Left lung (tissue), 4 donors: ENCODE measurements at regions not wholly inside any gene's neighbourhood (a gene's known extent, or its start where the extent isn't known, plus 50 kb on each side); places are given as distances from the start of the nearest gene placed in this dataset.
"Not testable (repeated sequence)": the region's sequence is repeated elsewhere in the genome, so short reads cannot be mapped to it uniquely, and the experiment has no call there.

ENCODE experiments used
- ATAC-seq: fragments of 200-7000 bp; cut with Tn5 transposase; one replicate; pipeline ENCODE4 v1.9.1; 2020; ENCODE audit warnings: moderate library complexity
- DNase-seq, 4 donors: peaks; one replicate each; pipeline ENCODE4 v3.0.0-alpha.2; 2013 to 2020
- H3K27ac ChIP-seq, 2 donors: fragments of 200-600 bp; sonication (generic) in 1 of 2; one replicate each; pipeline versions ENCODE4 v1.5.0 to v1.8.0; 2020 to 2021
- H3K27me3 ChIP-seq, 2 donors: fragments of 200-600 bp; sonication (generic) in 1 of 2; one replicate each; pipeline versions ENCODE4 v1.5.0 to v1.8.0; 2020 to 2021
- H3K36me3 ChIP-seq, 2 donors: fragments of 200-600 bp; sonication (generic) in 1 of 2; one replicate each; pipeline versions ENCODE4 v1.5.0 to v1.8.0; 2020 to 2021
- H3K4me1 ChIP-seq, 2 donors: fragments of 200-600 bp; one replicate each; pipeline ENCODE4 v1.8.0; 2021
- H3K4me3 ChIP-seq, 2 donors: fragments of 200-600 bp; sonication (generic) in 1 of 2; one replicate each; pipeline versions ENCODE4 v1.5.0 to v1.8.0; 2020 to 2021; ENCODE audit warnings: mild to moderate bottlenecking in 1 of 2
- H3K9me3 ChIP-seq, 2 donors: fragments of 200-600 bp; sonication (generic) in 1 of 2; one replicate each; pipeline versions ENCODE4 v1.5.0 to v1.8.0; 2020 to 2021
- intact Hi-C, 2 donors: fragments of 100-400 bp; cut with DNase I; formaldehyde crosslinking; loops; one replicate each; pipeline versions ENCODE4 v1.11.2 to v1.14.2; 2022
- TF ChIP-seq, protein P1 (sequence below), 2 donors: fragments of 200-600 bp; sonication (generic) in 1 of 2; IDR thresholded peaks; one replicate each; pipeline versions ENCODE4 v1.5.0 to v1.8.0; 2021; ENCODE audit warnings: antibody characterized with exemption in 2 of 2
- donor health status: DM: no; HTN: yes; CAD: no.
- donor health status: DM: no; HTN: no; CAD: no.

DNA sequence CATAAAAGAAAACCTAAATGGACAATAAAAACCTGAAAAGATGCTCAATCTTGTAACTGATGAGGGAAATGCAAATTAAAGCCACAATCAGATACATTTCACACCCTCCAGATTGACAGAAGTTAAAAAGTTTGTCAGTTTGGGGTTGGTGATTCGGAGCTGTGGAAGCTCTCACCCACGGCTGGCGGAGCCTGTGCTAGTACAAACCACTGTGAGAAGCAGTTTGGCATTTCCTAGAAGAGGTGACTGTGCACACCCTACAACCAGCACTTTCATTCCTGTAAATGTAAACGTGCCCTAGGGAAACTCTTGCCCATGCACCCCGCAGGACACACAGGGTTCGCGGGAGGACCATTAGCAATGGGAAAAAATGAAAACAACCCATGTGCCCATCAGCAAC lies 114.1 kb downstream of the BMS1 start:
- DNase-seq (no peak), ATAC-seq (no peak)
- H3K27ac ChIP-seq: no peak overlapping the region
- no peak overlapping the region for H3K4me3 ChIP-seq
- peaks cover 0 to 5% of the 10 kb centered on the region in 2 donors for H3K9me3 ChIP-seq
- peaks cover 30 to 47% of the 10 kb centered on the region in 2 donors for H3K27me3 ChIP-seq
- intact Hi-C loops: no loop called here
- TF ChIP-seq, protein P1, sequence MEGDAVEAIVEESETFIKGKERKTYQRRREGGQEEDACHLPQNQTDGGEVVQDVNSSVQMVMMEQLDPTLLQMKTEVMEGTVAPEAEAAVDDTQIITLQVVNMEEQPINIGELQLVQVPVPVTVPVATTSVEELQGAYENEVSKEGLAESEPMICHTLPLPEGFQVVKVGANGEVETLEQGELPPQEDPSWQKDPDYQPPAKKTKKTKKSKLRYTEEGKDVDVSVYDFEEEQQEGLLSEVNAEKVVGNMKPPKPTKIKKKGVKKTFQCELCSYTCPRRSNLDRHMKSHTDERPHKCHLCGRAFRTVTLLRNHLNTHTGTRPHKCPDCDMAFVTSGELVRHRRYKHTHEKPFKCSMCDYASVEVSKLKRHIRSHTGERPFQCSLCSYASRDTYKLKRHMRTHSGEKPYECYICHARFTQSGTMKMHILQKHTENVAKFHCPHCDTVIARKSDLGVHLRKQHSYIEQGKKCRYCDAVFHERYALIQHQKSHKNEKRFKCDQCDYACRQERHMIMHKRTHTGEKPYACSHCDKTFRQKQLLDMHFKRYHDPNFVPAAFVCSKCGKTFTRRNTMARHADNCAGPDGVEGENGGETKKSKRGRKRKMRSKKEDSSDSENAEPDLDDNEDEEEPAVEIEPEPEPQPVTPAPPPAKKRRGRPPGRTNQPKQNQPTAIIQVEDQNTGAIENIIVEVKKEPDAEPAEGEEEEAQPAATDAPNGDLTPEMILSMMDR (IDR thresholded peaks at IDR 0.05): no peak
- H3K36me3 ChIP-seq: no peaks in the 10 kb centered on the region
- H3K4me1 ChIP-seq: no peaks in the 10 kb centered on the region

DNA sequence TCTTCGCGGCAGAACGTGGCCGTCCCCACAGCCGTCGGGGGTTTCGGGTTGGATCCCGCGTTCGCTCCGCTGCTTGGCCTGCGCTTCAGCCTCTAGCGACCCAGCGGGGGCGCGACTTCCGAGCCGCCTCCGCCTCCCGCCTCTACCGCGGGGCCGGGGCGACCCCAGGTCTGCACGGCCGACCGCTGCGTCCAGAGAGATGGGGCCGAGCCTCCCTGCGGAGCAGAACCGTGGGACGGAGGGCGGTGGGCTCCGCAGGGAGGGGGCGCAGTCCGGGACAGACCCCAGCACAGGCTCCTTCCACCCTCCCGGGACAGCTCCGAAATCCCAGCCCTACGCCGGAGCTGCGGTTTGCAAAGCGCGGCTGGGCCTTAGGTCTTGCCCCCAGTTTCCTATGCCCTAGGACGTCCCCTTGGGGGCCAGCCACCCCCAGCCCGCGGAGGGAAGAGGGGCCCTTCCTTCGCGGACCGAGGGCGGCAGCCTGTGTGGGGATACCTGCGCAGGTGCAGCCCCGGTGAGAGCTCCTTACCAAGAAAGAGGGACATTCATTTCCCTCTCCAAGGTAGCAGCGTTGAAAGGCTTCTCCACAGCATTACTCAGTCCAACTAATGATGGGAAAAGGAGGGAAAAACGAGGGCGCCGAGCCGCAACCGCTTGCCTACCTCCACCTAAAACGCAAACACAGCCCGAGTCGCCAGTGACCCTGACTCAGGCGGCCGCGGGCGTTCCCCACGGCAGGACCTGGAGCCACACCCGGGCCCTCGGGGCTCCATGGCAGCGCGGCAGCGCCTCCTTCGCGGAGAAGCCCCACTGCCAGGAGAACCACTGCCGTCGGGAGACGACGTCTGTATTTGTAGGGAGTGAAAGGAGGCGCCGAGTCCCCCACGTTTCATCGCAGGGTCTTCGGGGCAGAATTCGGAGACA lies 115.7 kb downstream of the BMS1 start:
- TF ChIP-seq, protein P1 (IDR thresholded peaks at IDR 0.05): no peak
- H3K4me3 ChIP-seq: no peak overlapping the region
- no peaks in the 10 kb centered on the region for H3K36me3 ChIP-seq
- DNase-seq (no peak), ATAC-seq (no peak)
- H3K27ac ChIP-seq: no peak overlapping the region
- peaks cover 0 to 17% of the 10 kb centered on the region in 2 donors for H3K9me3 ChIP-seq
- peaks cover 30 to 47% of the 10 kb centered on the region in 2 donors for H3K27me3 ChIP-seq
- intact Hi-C loops: no loop called here
- H3K4me1 ChIP-seq: no peaks in the 10 kb centered on the region

DNA sequence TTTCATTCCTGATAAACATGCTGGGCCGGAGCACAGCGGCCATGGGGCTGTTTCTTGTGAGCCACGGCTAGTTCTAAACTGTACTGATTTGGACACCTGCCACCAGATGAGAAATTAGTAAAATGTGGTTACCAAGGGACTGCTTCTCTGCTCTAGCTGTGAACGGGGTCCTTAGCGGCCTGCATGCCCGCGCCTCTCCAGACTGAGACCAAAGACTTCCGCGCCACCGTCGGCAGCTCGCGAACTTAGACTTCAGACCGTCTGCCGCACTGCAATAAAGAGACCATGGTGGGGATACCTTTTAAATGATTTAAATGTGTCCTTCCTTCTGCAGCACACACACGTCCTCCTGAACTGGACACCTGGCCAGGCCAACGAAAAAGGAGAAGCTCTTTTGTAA lies 116.4 kb downstream of the BMS1 start:
- Histone ChIP-seq H3K27ac (no peak overlapping the region), H3K9me3 (peaks cover 0 to 21% of the 10 kb centered on the region in 2 donors), H3K4me1 (no peaks in the 10 kb centered on the region), H3K27me3 (peaks cover 30 to 47% of the 10 kb centered on the region in 2 donors), H3K36me3 (no peaks in the 10 kb centered on the region), H3K4me3 (no peak overlapping the region)
- DNase-seq (no peak), ATAC-seq (no peak)
- intact Hi-C loops: no loop called here
- TF ChIP-seq, protein P1 (IDR thresholded peaks at IDR 0.05): no peak

DNA sequence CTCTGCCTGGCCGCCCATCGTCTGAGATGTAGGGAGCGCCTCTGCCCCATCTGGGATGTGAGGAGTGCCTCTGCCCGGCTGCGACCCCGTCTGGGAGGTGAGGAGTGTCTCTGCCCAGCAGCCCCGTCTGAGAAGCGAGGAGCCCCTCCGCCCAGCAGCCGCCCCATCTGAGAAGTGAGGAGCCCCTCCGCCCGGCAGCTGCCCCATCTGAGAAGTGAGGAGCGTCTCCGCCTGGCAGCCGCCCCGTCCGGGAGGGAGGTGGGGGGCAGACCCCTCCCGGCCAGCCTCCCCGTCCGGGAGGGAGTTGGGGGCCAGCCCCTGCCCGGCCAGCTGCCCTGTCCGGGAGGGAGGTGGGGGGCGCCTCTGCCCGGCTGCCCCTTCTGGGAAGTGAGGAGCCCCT lies 117.8 kb downstream of the BMS1 start:
- intact Hi-C loops, DNase-seq, H3K36me3 ChIP-seq, ATAC-seq, H3K4me1 ChIP-seq, H3K27ac ChIP-seq, H3K4me3 ChIP-seq: not testable (repeated sequence)
- peaks cover 30 to 44% of the 10 kb centered on the region in 2 donors for H3K27me3 ChIP-seq
- H3K9me3 ChIP-seq: peaks cover 0 to 21% of the 10 kb centered on the region in 2 donors

DNA sequence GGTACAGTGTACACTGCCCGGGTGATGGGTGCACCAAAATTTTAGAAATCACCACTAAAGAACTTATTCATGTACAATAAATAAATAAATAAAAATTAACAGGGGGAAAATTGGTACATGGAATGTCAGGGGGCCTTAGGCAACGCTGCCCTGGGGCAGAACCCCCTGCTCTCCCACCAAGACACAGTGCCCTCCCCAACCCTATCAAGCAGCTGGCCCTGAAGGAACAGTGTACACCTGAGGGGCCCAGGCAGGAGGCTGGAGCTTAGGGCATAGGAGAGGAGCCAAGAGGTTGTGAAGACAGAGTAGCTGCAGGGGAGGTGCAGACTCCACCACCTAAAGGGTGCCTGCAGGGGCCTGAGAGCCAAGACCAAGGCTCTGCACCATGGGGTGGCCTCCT lies 128.8 kb downstream of the BMS1 start:
- DNase-seq (no peak), ATAC-seq (no peak)
- TF ChIP-seq, protein P1 (IDR thresholded peaks at IDR 0.05): no peak
- intact Hi-C loops: no loop called here
- Histone ChIP-seq H3K27me3 (no peaks in the 10 kb centered on the region), H3K4me1 (no peaks in the 10 kb centered on the region), H3K36me3 (no peaks in the 10 kb centered on the region), H3K27ac (no peak overlapping the region), H3K4me3 (no peak overlapping the region), H3K9me3 (peaks cover 0 to 21% of the 10 kb centered on the region in 2 donors)
